GM23338 (cell line): ENCODE measurements at regions not wholly inside any gene's neighbourhood (a gene's known extent, or its start where the extent isn't known, plus 50 kb on each side); places are given as distances from the start of the nearest gene placed in this dataset.

Source experiments
- ATAC-seq: fragments of 200-7000 bp; cut with Tn5 transposase; 3 replicates; pipeline ENCODE4 v1.9.1; 2020
- DNase-seq: peaks from one replicate; pipeline ENCODE4 v3.0.0-alpha.2; 2015; ENCODE audit warnings: low spot score
- H2AFZ ChIP-seq: fragments of 200-600 bp; sonication (generic); 2 replicates; pipeline ENCODE4 v1.8.0; 2016; ENCODE audit warnings: antibody characterized with exemption, mild to moderate bottlenecking, moderate library complexity
- H3F3A ChIP-seq: fragments of 200-600 bp; sonication (generic); replicated peaks from 2 replicates; pipeline ENCODE4 v1.8.0; 2017; ENCODE audit warnings: antibody characterized with exemption, mixed run types, low read depth
- H3K27ac ChIP-seq: fragments of 200-600 bp; sonication (generic); 2 replicates; pipeline ENCODE4 v1.6.1; 2016; ENCODE audit warnings: low read depth
- H3K27me3 ChIP-seq: fragments of 200-600 bp; sonication (generic); 2 replicates; pipeline ENCODE4 v1.8.0; 2016; ENCODE audit warnings: mild to moderate bottlenecking, mixed run types, moderate library complexity; ENCODE audit not compliant: insufficient read depth
- H3K36me3 ChIP-seq: fragments of 200-600 bp; sonication (generic); 2 replicates; pipeline ENCODE4 v1.8.0; 2016; ENCODE audit warnings: mild to moderate bottlenecking; ENCODE audit not compliant: insufficient read depth
- H3K4me1 ChIP-seq: fragments of 200-600 bp; sonication (generic); 2 replicates; pipeline ENCODE4 v1.8.0; 2016; ENCODE audit warnings: mild to moderate bottlenecking, moderate library complexity; ENCODE audit not compliant: insufficient read depth
- H3K4me2 ChIP-seq: fragments of 200-600 bp; sonication (generic); 2 replicates; pipeline ENCODE4 v1.7.1; 2017; ENCODE audit warnings: mixed run types
- H3K4me3 ChIP-seq: fragments of 200-600 bp; sonication (generic); 2 replicates; pipeline ENCODE4 v1.6.1; 2016; ENCODE audit warnings: mixed run types
- H3K79me2 ChIP-seq: fragments of 200-600 bp; sonication (generic); replicated peaks from 2 replicates; pipeline ENCODE4 v1.8.0; 2017; ENCODE audit warnings: mild to moderate bottlenecking; ENCODE audit not compliant: insufficient read depth
- H3K9me2 ChIP-seq: fragments of 200-600 bp; sonication (generic); 2 replicates; pipeline ENCODE4 v1.8.0; 2017; ENCODE audit not compliant: insufficient read depth
- H4K20me1 ChIP-seq: fragments of 200-600 bp; sonication (generic); replicated peaks from 2 replicates; pipeline ENCODE4 v1.8.0; 2017; ENCODE audit warnings: mild to moderate bottlenecking; ENCODE audit not compliant: insufficient read depth
- H3K27ac Mint-ChIP-seq: 2 replicates; pipeline ENCODE4 v1.8.0; 2020; ENCODE audit warnings: inconsistent platforms, mild to moderate bottlenecking, moderate library complexity, mixed read lengths
- H3K27me3 Mint-ChIP-seq: 3 replicates; pipeline ENCODE4 v1.8.0; 2022; ENCODE audit warnings: low read depth, mild to moderate bottlenecking, moderate library complexity, mixed read lengths, inconsistent platforms; ENCODE audit not compliant: insufficient read depth, poor library complexity
- H3K36me3 Mint-ChIP-seq: 3 replicates; pipeline ENCODE4 v1.8.0; 2021; ENCODE audit warnings: low read depth, mild to moderate bottlenecking, inconsistent platforms, moderate library complexity, mixed read lengths
- H3K4me1 Mint-ChIP-seq: 3 replicates; pipeline ENCODE4 v1.8.0; 2020; ENCODE audit warnings: mild to moderate bottlenecking, inconsistent platforms, mixed read lengths
- H3K4me3 Mint-ChIP-seq: 3 replicates; pipeline ENCODE4 v1.8.0; 2021; ENCODE audit warnings: moderate library complexity, mild to moderate bottlenecking, inconsistent platforms, mixed read lengths
- H3K9me3 Mint-ChIP-seq: 3 replicates; pipeline ENCODE4 v1.8.0; 2020; ENCODE audit warnings: moderate library complexity, mild to moderate bottlenecking, inconsistent platforms, mixed read lengths
- CREB1 ChIP-seq: fragments of 250-450 bp; sonication (Bioruptor Pico); IDR thresholded peaks from 2 replicates; pipeline ENCODE4 v1.5.0; 2020; ENCODE audit warnings: low read depth, mild to moderate bottlenecking, moderate library complexity
- CTCF ChIP-seq, 2 experiments: fragments of 200-600 bp in 1 of 2; sonication (generic) in 1 of 2; conservative IDR thresholded peaks; 2 replicates each; pipeline versions ENCODE4 v1.5.1 to v1.6.1; 2016 to 2017; ENCODE audit warnings: antibody characterized with exemption in 2 of 2, low read depth in 2 of 2, mild to moderate bottlenecking in 2 of 2, moderate library complexity in 1 of 2
- ETS1 ChIP-seq: IDR thresholded peaks from 2 replicates; pipeline ENCODE4 v1.6.1; 2016; ENCODE audit warnings: antibody characterized with exemption
- EZH2 ChIP-seq: fragments of 200-600 bp; sonication (generic); IDR thresholded peaks from one replicate; pipeline ENCODE4 v1.8.0; 2017; ENCODE audit warnings: antibody characterized with exemption, mild to moderate bottlenecking, low read depth; ENCODE audit not compliant: unreplicated experiment
- EZH2phosphoT487 ChIP-seq: fragments of 200-600 bp; sonication (generic); IDR thresholded peaks from one replicate; pipeline ENCODE4 v1.8.1; 2018; ENCODE audit warnings: antibody characterized with exemption; ENCODE audit not compliant: unreplicated experiment
- JUNB ChIP-seq: IDR thresholded peaks from one replicate; pipeline ENCODE4 v1.6.1; 2016; ENCODE audit warnings: antibody characterized with exemption; ENCODE audit not compliant: unreplicated experiment
- NANOG ChIP-seq: IDR thresholded peaks from 2 replicates; pipeline ENCODE4 v1.6.1; 2016; ENCODE audit warnings: antibody characterized with exemption, borderline replicate concordance
- POLR2AphosphoS5 ChIP-seq: IDR thresholded peaks from 2 replicates; pipeline ENCODE4 v1.6.1; 2016; ENCODE audit warnings: antibody characterized with exemption, low read depth
- STAT1 ChIP-seq: IDR thresholded peaks from one replicate; pipeline ENCODE4 v1.6.1; 2016; ENCODE audit warnings: antibody characterized with exemption; ENCODE audit not compliant: unreplicated experiment
- ZNF114 ChIP-seq: fragments of 250-450 bp; sonication (Bioruptor Pico); IDR thresholded peaks from 2 replicates; pipeline ENCODE4 v1.5.0; 2020; ENCODE audit warnings: mild to moderate bottlenecking, moderate library complexity
- ZNF331 ChIP-seq: fragments of 250-450 bp; sonication (Bioruptor Pico); IDR thresholded peaks from 2 replicates; pipeline ENCODE4 v1.5.0; 2020; ENCODE audit warnings: low read depth, mild to moderate bottlenecking, moderate library complexity
- ZNF462 ChIP-seq: fragments of 250-450 bp; sonication (Bioruptor Pico); IDR thresholded peaks from 2 replicates; pipeline ENCODE4 v1.5.0; 2020; ENCODE audit warnings: mild to moderate bottlenecking, moderate library complexity
- TF ChIP-seq, protein P1 (sequence below): IDR thresholded peaks from one replicate; pipeline ENCODE4 v1.6.1; 2018; ENCODE audit warnings: antibody characterized with exemption; ENCODE audit not compliant: unreplicated experiment

GRCh38 chr5:61969755-61970154, 336.3 kb upstream of the KIF2A start:
- H3K36me3 Mint-ChIP-seq = no peaks in the 10 kb centered on the region
- Histone ChIP-seq H3K9me2 (peaks cover 4% of the 10 kb centered on the region; the same call in 1 of the 2 replicates), H3K4me3 (no peak overlapping the region), H3F3A (no peaks in the 10 kb centered on the region), H3K4me1 (no peaks in the 10 kb centered on the region; the same call in 1 of the 2 replicates), H4K20me1 (no peaks in the 10 kb centered on the region), H3K36me3 (no peaks in the 10 kb centered on the region), H3K79me2 (no peaks in the 10 kb centered on the region), H3K4me2 (no peak overlapping the region), H3K27ac (no peak overlapping the region), H3K27me3 (no peaks in the 10 kb centered on the region), H2AFZ (no peak overlapping the region)
- ATAC-seq (no peak), DNase-seq (no peak)
- H3K4me3 Mint-ChIP-seq = no peak overlapping the region
- H3K9me3 Mint-ChIP-seq = no peaks in the 10 kb centered on the region
- TF ChIP-seq, protein P1, sequence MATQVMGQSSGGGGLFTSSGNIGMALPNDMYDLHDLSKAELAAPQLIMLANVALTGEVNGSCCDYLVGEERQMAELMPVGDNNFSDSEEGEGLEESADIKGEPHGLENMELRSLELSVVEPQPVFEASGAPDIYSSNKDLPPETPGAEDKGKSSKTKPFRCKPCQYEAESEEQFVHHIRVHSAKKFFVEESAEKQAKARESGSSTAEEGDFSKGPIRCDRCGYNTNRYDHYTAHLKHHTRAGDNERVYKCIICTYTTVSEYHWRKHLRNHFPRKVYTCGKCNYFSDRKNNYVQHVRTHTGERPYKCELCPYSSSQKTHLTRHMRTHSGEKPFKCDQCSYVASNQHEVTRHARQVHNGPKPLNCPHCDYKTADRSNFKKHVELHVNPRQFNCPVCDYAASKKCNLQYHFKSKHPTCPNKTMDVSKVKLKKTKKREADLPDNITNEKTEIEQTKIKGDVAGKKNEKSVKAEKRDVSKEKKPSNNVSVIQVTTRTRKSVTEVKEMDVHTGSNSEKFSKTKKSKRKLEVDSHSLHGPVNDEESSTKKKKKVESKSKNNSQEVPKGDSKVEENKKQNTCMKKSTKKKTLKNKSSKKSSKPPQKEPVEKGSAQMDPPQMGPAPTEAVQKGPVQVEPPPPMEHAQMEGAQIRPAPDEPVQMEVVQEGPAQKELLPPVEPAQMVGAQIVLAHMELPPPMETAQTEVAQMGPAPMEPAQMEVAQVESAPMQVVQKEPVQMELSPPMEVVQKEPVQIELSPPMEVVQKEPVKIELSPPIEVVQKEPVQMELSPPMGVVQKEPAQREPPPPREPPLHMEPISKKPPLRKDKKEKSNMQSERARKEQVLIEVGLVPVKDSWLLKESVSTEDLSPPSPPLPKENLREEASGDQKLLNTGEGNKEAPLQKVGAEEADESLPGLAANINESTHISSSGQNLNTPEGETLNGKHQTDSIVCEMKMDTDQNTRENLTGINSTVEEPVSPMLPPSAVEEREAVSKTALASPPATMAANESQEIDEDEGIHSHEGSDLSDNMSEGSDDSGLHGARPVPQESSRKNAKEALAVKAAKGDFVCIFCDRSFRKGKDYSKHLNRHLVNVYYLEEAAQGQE = no peak
- no peak for TF ChIP-seq EZH2phosphoT487
- TF ChIP-seq EZH2 = no peak
- TF ChIP-seq ZNF114 (CRISPR knock-in tag) = no peak
- TF ChIP-seq CTCF (conservative IDR thresholded peaks at IDR 0.05; ENCODE audit: low read depth in 2 of 2) = no peak
- TF ChIP-seq STAT1 = no peak
- TF ChIP-seq ZNF462 (CRISPR knock-in tag) = no peak
- no peak for TF ChIP-seq NANOG
- no peak for TF ChIP-seq ETS1
- TF ChIP-seq POLR2AphosphoS5 = no peak
- no peak for TF ChIP-seq CREB1
- TF ChIP-seq JUNB = no peak
- no peak for TF ChIP-seq ZNF331 (CRISPR knock-in tag)
- peaks cover 9% of the 10 kb centered on the region; the same call in 1 of the 3 replicates for H3K4me1 Mint-ChIP-seq
- no peaks in the 10 kb centered on the region for H3K27me3 Mint-ChIP-seq
- H3K27ac Mint-ChIP-seq = no peak overlapping the region
